Upper lobe of left lung (tissue), 6 donors: ENCODE measurements at regions not wholly inside any gene's neighbourhood (a gene's known extent, or its start where the extent isn't known, plus 50 kb on each side); places are given as distances from the start of the nearest gene placed in this dataset.

Source experiments
- ATAC-seq, 2 donors: fragments of 200-7000 bp; cut with Tn5 transposase; one replicate each; pipeline ENCODE4 v1.9.1; 2022; ENCODE audit warnings: mild to moderate bottlenecking in 2 of 2, moderate library complexity in 2 of 2; ENCODE audit not compliant: low FRiP score in 2 of 2
- DNase-seq, 2 donors: peaks; one replicate each; pipeline ENCODE4 v3.0.0-alpha.2; 2019 to 2020
- H3K27ac ChIP-seq, 4 donors: fragments of 200-600 bp; sonication (generic); one replicate each; pipeline ENCODE4 v1.5.1; 2016 to 2019
- H3K27me3 ChIP-seq, 4 donors: fragments of 200-600 bp; sonication (generic); one replicate each; pipeline ENCODE4 v1.5.1; 2017 to 2019
- H3K36me3 ChIP-seq, 4 donors: fragments of 200-600 bp; sonication (generic); one replicate each; pipeline ENCODE4 v1.5.1; 2016 to 2019
- H3K4me1 ChIP-seq, 4 donors: fragments of 200-600 bp; sonication (generic); one replicate each; pipeline ENCODE4 v1.5.1; 2018 to 2019
- H3K4me3 ChIP-seq, 4 donors: fragments of 200-600 bp; sonication (generic); one replicate each; pipeline ENCODE4 v1.5.1; 2017 to 2019; ENCODE audit warnings: mild to moderate bottlenecking in 2 of 4, moderate library complexity in 1 of 4
- H3K9me3 ChIP-seq, 4 donors: fragments of 200-600 bp; sonication (generic); one replicate each; pipeline ENCODE4 v1.5.1; 2018 to 2019
- EP300 ChIP-seq, 4 donors: sonication (generic); formaldehyde crosslinking; IDR thresholded peaks; one replicate each; pipeline ENCODE4 v1.5.1; 2017; ENCODE audit warnings: antibody characterized with exemption in 4 of 4, control low read depth in 2 of 4
- POLR2A ChIP-seq, 4 donors: fragments of 450-650 bp; IDR thresholded peaks; one replicate each; pipeline ENCODE4 v1.5.1; 2016 to 2017; ENCODE audit warnings: antibody characterized with exemption in 4 of 4, mild to moderate bottlenecking in 2 of 4
- POLR2AphosphoS5 ChIP-seq, 2 donors: sonication (generic); formaldehyde crosslinking; IDR thresholded peaks; one replicate each; pipeline ENCODE4 v1.5.1; 2017; ENCODE audit warnings: antibody characterized with exemption in 2 of 2
- WGBS, 2 donors: methylation state at CpG; one replicate each; pipeline ENCODE4 v1.1.5; 2017 to 2018; 5-methylcytosine and 5-hydroxymethylcytosine counted together
- TF ChIP-seq, protein P1 (sequence below), 6 experiments: fragments of 450-650 bp in 4 of 6; fragments of 200-600 bp in 2 of 6; sonication (generic) in 2 of 6; IDR thresholded peaks; one replicate each; pipeline ENCODE4 v1.5.1; 2016 to 2019; ENCODE audit warnings: antibody characterized with exemption in 6 of 6
- donor health status: DM: no; HTN: no; CAD: no; lungs with moderate emphysema.
- donor health status: DM: no; HTN: yes; CAD: no; lungs with severe emphysema.

DNA sequence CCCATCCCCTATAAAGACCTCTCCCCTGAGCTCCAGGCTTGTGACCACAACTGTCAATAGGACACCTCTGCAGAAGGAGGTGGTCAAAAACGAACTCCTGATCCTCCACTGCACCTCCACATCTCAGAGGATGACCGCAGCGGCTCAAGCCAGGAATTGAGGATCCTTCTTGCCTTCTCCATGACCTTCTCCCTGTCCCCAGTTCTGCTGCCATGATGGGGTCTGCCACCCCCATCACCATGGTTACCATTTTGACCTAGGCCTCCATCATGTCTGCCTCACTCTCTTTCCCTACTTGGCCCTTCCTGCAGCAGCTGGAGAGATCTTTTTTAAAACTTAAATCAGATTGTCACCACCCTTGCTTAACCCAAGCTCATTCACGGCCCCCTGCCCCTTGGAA, 81.3 kb upstream of the LINGO1 start:
- Histone ChIP-seq H3K4me3 (no peak overlapping the region), H3K4me1 (no peaks in the 10 kb centered on the region), H3K27ac (no peak overlapping the region), H3K36me3 (no peaks in the 10 kb centered on the region), H3K9me3 (no peaks in the 10 kb centered on the region), H3K27me3 (no peaks in the 10 kb centered on the region)
- no peak for DNase-seq
- no peak for ATAC-seq
- 64 to 71% methylated on average over 4 of the region's 4 CpGs for WGBS, 2 donors
- TF ChIP-seq EP300 (IDR thresholded peaks at IDR 0.05): no peak
- no peak for TF ChIP-seq POLR2A (IDR thresholded peaks at IDR 0.05)
- TF ChIP-seq, protein P1, sequence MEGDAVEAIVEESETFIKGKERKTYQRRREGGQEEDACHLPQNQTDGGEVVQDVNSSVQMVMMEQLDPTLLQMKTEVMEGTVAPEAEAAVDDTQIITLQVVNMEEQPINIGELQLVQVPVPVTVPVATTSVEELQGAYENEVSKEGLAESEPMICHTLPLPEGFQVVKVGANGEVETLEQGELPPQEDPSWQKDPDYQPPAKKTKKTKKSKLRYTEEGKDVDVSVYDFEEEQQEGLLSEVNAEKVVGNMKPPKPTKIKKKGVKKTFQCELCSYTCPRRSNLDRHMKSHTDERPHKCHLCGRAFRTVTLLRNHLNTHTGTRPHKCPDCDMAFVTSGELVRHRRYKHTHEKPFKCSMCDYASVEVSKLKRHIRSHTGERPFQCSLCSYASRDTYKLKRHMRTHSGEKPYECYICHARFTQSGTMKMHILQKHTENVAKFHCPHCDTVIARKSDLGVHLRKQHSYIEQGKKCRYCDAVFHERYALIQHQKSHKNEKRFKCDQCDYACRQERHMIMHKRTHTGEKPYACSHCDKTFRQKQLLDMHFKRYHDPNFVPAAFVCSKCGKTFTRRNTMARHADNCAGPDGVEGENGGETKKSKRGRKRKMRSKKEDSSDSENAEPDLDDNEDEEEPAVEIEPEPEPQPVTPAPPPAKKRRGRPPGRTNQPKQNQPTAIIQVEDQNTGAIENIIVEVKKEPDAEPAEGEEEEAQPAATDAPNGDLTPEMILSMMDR (IDR thresholded peaks at IDR 0.05): no peak
- no peak for TF ChIP-seq POLR2AphosphoS5 (IDR thresholded peaks at IDR 0.05)

GRCh38 chr15:77713281-77713680, 80.6 kb upstream of the LINGO1 start:
- no peaks in the 10 kb centered on the region for H3K9me3 ChIP-seq
- no peak overlapping the region for H3K4me3 ChIP-seq
- no peaks in the 10 kb centered on the region for H3K27me3 ChIP-seq
- WGBS, 2 donors: 87 to 89% methylated on average over 10 of the region's 10 CpGs
- H3K36me3 ChIP-seq: no peaks in the 10 kb centered on the region
- TF ChIP-seq POLR2AphosphoS5 (IDR thresholded peaks at IDR 0.05): no peak
- no peak for DNase-seq
- ATAC-seq: no peak
- no peaks in the 10 kb centered on the region for H3K4me1 ChIP-seq
- no peak overlapping the region for H3K27ac ChIP-seq

GRCh38 chr15:77712438-77712837, 79.7 kb upstream of the LINGO1 start:
- TF ChIP-seq POLR2AphosphoS5 (IDR thresholded peaks at IDR 0.05): no peak
- TF ChIP-seq POLR2A (IDR thresholded peaks at IDR 0.05): no peak
- no peak for TF ChIP-seq EP300 (IDR thresholded peaks at IDR 0.05)
- TF ChIP-seq, protein P1 (IDR thresholded peaks at IDR 0.05): no peak
- WGBS, 2 donors: 57 to 62% methylated on average over 4 of the region's 4 CpGs
- Histone ChIP-seq H3K4me1 (no peaks in the 10 kb centered on the region), H3K9me3 (no peaks in the 10 kb centered on the region), H3K27ac (no peak overlapping the region), H3K4me3 (no peak overlapping the region), H3K36me3 (no peaks in the 10 kb centered on the region), H3K27me3 (no peaks in the 10 kb centered on the region)
- DNase-seq: no peak
- no peak for ATAC-seq

DNA sequence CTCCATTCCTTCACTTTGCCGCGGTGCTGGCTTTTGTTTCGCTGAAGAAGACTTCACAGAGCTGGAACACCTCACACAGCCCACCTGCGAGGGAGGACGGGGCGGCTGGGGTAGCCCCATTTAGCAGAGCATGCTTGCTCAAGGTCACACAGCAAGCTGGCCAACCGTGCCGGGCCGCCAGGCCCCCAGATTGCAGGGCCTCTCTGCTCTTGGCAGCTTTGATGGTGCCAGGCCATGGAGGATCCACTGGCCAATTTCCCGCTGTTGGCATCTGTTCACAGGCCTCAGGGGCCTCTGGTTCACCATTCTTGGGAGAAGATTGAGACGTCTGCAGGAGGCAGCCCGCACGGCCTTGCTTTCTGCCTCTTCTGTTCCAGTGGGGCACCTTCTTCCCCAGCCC, 77.9 kb upstream of the LINGO1 start:
- no peak overlapping the region for H3K27ac ChIP-seq
- no peaks in the 10 kb centered on the region for H3K36me3 ChIP-seq
- H3K9me3 ChIP-seq: no peaks in the 10 kb centered on the region
- no peak overlapping the region for H3K4me3 ChIP-seq
- H3K27me3 ChIP-seq: no peaks in the 10 kb centered on the region
- ATAC-seq: no peak
- no peaks in the 10 kb centered on the region for H3K4me1 ChIP-seq
- 85 to 86% methylated on average over 10 to 13 of the region's 13 CpGs for WGBS, 2 donors
- DNase-seq: no peak
- no peak for TF ChIP-seq POLR2A (IDR thresholded peaks at IDR 0.05)
- no peak for TF ChIP-seq POLR2AphosphoS5 (IDR thresholded peaks at IDR 0.05)
- TF ChIP-seq EP300 (IDR thresholded peaks at IDR 0.05): no peak
- TF ChIP-seq, protein P1 (IDR thresholded peaks at IDR 0.05): no peak

DNA sequence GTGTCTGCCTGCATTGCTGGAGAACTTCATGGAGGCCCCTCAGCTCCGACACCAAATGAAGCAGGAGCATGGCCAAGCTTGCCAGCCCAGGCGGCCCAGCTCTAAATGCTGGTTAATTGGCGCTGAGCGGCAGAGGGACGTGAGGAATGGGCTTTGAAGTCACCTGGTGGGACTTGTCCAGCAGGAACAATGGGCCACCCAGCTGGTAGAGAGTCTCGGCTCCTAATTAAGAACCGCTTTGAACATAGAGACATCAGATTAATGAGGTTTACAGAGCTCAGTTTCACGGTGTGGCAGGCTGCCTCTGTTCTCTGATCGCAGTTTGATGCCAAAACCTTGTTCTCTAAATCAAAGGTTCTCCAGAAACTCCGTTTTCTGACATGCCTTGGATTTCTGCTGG, 77.5 kb upstream of the LINGO1 start:
- no peaks in the 10 kb centered on the region for H3K36me3 ChIP-seq
- no peak for DNase-seq
- H3K27me3 ChIP-seq: no peaks in the 10 kb centered on the region
- H3K4me1 ChIP-seq: no peaks in the 10 kb centered on the region
- no peaks in the 10 kb centered on the region for H3K9me3 ChIP-seq
- WGBS, 2 donors: 55 to 74% methylated on average over 3 to 10 of the region's 10 CpGs
- no peak for TF ChIP-seq POLR2A (IDR thresholded peaks at IDR 0.05)
- TF ChIP-seq, protein P1 (IDR thresholded peaks at IDR 0.05): no peak
- no peak for TF ChIP-seq EP300 (IDR thresholded peaks at IDR 0.05)
- no peak for TF ChIP-seq POLR2AphosphoS5 (IDR thresholded peaks at IDR 0.05)
- no peak overlapping the region for H3K27ac ChIP-seq
- no peak overlapping the region for H3K4me3 ChIP-seq
- no peak for ATAC-seq
